Effector CD8-positive, alpha-beta T cell (primary cell): ENCODE measurements at regions not wholly inside any gene's neighbourhood (a gene's known extent, or its start where the extent isn't known, plus 50 kb on each side); places are given as distances from the start of the nearest gene placed in this dataset.

Experiments
- DNase-seq: peaks from one replicate; lab custom pipeline; 2025; lab: John Stamatoyannopoulos, UW

GRCh38 chr18:45378308-45378707 lies 237.0 kb upstream of the SLC14A2 start:
- no peak for DNase-seq

GRCh38 chr18:45378933-45379332 lies 236.3 kb upstream of the SLC14A2 start:
- DNase-seq: no peak

- DNase-seq: no peak
Observed at GRCh38 chr18:45379903-45380302, 235.4 kb upstream of the SLC14A2 start.

- no peak for DNase-seq
Observed at GRCh38 chr18:45381282-45381681, 234.0 kb upstream of the SLC14A2 start.

- DNase-seq: no peak
Observed at GRCh38 chr18:45383228-45383627, 232.0 kb upstream of the SLC14A2 start.

GRCh38 chr18:45384137-45384961 lies 230.9 kb upstream of the SLC14A2 start:
- DNase-seq: no peak

GRCh38 chr18:45384962-45385315 lies 230.3 kb upstream of the SLC14A2 start:
- DNase-seq: no peak

GRCh38 chr18:45386041-45386655 lies 229.1 kb upstream of the SLC14A2 start:
- DNase-seq: no peak

GRCh38 chr18:45387229-45387628 lies 228.0 kb upstream of the SLC14A2 start:
- DNase-seq: no peak

GRCh38 chr18:45398448-45398847 lies 216.8 kb upstream of the SLC14A2 start:
- DNase-seq: no peak

- no peak for DNase-seq
Observed at GRCh38 chr18:45399146-45399545, 216.1 kb upstream of the SLC14A2 start.

GRCh38 chr18:45399643-45400042 lies 215.6 kb upstream of the SLC14A2 start:
- DNase-seq: no peak

- DNase-seq: no peak
Observed at GRCh38 chr18:45402485-45403056, 212.7 kb upstream of the SLC14A2 start.

GRCh38 chr18:45403341-45404049 lies 211.8 kb upstream of the SLC14A2 start:
- no peak for DNase-seq

GRCh38 chr18:45408218-45408617 lies 207.1 kb upstream of the SLC14A2 start:
- DNase-seq: no peak

- DNase-seq: no peak
Observed at GRCh38 chr18:45409971-45410370, 205.3 kb upstream of the SLC14A2 start.

- DNase-seq: no peak
Observed at GRCh38 chr18:45412577-45412976, 202.7 kb upstream of the SLC14A2 start.

- no peak for DNase-seq
Observed at GRCh38 chr18:45413180-45413836, 202.0 kb upstream of the SLC14A2 start.

- DNase-seq: no peak
Observed at GRCh38 chr18:45415614-45416013, 199.7 kb upstream of the SLC14A2 start.

GRCh38 chr18:45416168-45416567 lies 199.1 kb upstream of the SLC14A2 start:
- DNase-seq: no peak

- DNase-seq: no peak
Observed at GRCh38 chr18:45417392-45417791, 197.9 kb upstream of the SLC14A2 start.

GRCh38 chr18:45423659-45424058 lies 191.6 kb upstream of the SLC14A2 start:
- DNase-seq: no peak
